ENCODE measurements at regions not wholly inside any gene's neighbourhood (a gene's known extent, or its start where the extent isn't known, plus 50 kb on each side); places are given as distances from the start of the nearest gene placed in this dataset.

DNA sequence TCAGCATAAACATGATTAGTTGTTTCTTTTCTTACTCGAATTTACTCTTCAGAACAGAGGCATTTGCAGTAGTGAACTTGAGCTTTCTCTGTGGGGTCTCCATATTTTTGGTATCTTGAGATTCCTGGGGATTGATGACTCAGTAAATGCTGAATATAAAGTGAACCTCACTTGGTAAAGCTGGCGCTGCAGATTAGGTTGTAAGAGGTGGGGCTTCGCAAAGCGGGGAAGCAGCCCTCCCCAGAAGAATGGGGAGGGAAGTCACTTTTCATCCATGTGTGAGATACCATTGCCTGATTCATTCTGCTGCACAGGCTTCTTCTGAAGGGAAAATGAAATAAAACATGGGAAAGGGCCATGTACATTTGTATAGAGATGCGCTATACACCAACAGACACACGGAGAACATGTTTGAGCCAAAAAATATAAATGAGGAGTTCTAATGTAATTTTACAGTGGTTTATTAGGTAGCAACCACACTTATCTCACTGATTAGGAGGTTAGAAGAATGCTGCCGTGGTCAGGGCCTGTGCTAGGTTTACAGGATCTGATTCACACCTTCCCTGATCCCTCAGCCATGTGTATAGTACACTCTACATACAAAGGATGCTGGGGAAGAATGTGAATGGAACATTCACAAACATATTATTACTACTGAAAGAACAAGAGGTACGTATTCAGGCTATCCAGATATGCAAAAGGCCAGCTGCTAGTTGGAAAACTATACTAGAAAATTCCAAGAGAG, 63.5 kb downstream of the DNTTIP2 start:
- in situ Hi-C loops (cut with MboI; ENCODE audit: low pct_unique_long_range_greater_than_20kb, low sequenced_read_pairs), result loop anchor here (25.0 kb wide), 1 partner anchor 178 kb away; no protein-coding TSS in a partner anchor

DNA sequence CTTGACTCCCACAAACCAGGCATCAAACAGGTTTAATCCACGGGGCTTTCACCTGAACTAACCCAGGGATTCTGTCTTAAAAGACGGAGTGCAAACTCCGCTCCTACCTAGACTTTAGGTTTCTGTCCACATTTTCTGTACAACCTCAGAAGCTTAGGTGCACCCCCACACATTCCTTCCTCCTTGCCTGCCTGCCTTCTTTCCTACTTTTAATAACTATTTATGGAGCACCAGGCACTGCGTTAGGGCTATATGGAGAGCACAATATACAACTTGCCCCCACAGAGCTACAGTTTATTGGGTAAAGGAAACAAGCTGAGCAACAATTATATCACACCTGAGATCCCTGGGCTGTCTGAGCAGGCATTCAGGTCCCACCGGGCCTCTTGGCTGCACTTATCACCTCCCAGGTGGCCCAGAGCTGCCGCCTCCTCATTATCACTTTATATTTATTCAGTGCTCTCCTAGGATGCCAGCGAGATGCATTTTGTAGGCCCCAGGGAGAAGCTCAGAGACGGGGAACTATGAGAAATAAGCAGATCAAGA, 64.1 kb downstream of the DNTTIP2 start:
- in situ Hi-C loops (cut with MboI; ENCODE audit: low pct_unique_long_range_greater_than_20kb, low sequenced_read_pairs), result loop anchor here (25.0 kb wide), 1 partner anchor 178 kb away; no protein-coding TSS in a partner anchor
- no peak for DNase-seq

More for the DNA sequence above, 63.5 kb downstream of the DNTTIP2 start:
- no peak for DNase-seq

DNA sequence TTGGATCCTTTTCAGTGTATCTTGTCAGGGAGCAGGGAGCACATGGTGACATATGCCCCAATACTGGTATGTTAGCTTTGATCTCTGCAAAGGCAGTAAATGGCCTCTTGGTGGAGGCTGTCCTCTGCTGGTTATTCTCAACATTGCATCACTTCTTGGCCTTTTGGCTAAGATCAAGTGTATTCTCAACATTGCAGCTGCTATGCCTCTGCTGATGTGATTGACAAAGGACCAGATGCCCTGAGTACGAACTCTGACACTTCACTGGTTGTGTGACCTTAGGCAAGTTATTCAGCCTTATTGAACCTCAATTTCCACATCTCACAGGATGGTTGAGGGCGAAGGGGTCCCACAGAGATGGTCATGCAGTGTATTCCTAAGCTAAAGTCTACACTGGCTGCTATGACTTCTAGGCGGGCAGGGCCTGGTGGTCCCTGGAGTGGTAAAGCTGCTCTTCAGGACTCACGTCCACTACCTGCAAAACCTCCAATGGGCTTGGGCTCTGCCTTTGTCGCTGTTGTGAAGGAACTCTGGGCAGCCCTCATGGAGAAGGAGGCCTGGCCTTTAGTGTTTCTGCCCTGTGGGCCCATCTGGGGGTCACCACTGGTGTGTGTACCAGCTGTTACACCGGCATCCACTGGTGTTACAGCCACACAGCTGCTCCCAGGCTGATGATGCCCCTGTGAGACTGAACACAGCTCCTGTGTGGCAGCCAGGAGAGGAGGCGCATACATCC, 64.8 kb downstream of the DNTTIP2 start:
- DNase-seq, result peak; percentile 81
- in situ Hi-C loops (cut with MboI; ENCODE audit: low pct_unique_long_range_greater_than_20kb, low sequenced_read_pairs), result loop anchor here (25.0 kb wide), 1 partner anchor 177 kb away; no protein-coding TSS in a partner anchor

DNA sequence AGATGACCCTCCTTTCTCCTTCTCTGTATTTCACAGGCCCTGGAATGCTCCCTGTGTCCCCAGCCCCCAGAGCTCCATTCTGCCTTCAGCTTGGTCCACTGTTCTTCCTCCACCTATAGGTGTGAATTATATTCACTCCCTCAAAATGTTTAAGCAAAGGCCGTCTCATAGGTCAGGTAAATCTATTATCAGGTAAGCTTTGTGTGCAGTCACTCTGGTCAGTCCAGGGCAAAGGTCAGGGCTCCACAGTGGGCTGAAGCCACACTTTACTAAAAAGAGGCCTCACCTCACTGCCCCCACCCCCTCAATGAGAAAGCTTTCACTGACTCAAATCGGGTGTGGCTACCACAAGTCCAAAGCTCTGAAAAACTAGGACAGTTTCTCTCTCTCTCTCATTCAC, 65.9 kb downstream of the DNTTIP2 start:
- in situ Hi-C loops (cut with MboI; ENCODE audit: low pct_unique_long_range_greater_than_20kb, low sequenced_read_pairs), result loop anchor here (25.0 kb wide), 1 partner anchor 176 kb away; no protein-coding TSS in a partner anchor
- no peak for DNase-seq

DNA sequence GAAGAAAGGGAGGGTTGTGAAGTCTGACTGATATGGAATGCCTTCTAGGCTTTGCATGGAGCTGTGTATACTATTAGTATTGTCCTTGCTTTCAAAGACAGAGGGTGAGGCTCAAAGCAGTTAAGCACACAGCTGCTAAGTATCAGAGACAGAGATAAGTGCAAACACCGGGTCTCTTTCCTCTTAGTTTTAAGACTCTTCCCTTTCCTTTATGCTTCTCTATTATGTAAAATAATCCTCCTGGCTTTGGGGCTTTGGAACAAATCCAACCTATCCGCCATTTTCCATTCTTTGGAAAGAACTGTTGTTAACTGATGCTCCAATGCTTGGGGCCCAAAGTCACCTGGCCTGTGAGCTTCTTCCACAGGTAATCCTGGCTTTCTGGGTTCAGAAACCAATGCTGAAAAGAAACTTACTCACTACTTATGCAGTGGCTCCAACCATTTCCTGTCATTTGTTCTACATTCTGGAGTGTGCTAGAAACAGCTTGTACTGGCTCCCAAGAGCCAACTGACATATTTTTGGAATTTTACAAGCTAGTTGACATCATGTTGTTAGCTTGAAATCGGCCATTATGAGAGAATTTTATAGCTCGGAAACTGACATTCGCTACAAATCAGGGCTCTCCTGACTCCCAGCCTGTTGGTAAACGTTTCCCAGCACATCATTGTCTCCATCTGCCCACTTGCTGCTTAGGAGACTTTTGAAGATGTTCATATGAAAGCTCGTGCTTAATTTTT, 67.5 kb downstream of the DNTTIP2 start:
- in situ Hi-C loops (cut with MboI; ENCODE audit: low pct_unique_long_range_greater_than_20kb, low sequenced_read_pairs), result loop anchor here (25.0 kb wide), 1 partner anchor 174 kb away; no protein-coding TSS in a partner anchor
- no peak for DNase-seq

DNA sequence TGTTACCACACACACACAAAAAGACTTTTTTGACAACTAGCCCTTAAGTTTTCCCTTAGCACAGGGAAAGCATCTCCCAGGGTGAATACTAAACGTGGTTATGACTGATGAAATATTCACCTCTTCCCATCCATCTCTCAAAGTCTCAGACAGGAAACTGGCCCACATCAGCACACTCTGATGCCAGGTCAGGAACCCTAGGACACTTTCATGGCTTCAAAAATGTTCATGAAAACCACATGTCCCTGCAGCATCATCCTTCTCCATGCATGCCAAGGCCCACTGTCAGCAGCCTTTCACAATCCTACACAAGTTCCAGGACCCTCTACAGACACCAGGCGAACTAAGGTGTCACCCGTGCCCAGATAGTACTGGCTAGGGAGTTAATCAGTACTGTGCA, 68.7 kb downstream of the DNTTIP2 start:
- in situ Hi-C loops (cut with MboI; ENCODE audit: low pct_unique_long_range_greater_than_20kb, low sequenced_read_pairs), result loop anchor here (25.0 kb wide), 1 partner anchor 173 kb away; no protein-coding TSS in a partner anchor
- no peak for DNase-seq

DNA sequence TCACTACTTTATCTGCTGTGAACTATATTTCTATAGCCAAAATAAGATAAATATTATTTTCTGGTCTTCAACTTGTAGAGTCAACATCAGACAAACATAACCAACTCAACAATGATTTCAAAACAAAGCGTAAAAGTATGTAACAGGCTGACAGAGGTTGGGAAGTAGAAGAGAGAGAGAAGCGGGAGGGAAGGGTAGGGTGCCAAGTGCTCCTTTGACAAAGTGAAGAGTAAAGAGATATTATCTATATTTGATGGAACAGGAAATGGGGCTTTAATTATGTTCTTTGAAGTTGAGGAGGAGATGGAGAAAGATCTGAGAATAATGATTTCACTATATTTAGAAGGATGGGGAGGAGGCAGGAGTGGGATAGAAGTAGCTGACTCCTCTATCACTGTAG, 70.1 kb downstream of the DNTTIP2 start:
- in situ Hi-C loops (cut with MboI; ENCODE audit: low pct_unique_long_range_greater_than_20kb, low sequenced_read_pairs), result loop anchor here (25.0 kb wide), 1 partner anchor 172 kb away; no protein-coding TSS in a partner anchor
- DNase-seq, result no peak

DNA sequence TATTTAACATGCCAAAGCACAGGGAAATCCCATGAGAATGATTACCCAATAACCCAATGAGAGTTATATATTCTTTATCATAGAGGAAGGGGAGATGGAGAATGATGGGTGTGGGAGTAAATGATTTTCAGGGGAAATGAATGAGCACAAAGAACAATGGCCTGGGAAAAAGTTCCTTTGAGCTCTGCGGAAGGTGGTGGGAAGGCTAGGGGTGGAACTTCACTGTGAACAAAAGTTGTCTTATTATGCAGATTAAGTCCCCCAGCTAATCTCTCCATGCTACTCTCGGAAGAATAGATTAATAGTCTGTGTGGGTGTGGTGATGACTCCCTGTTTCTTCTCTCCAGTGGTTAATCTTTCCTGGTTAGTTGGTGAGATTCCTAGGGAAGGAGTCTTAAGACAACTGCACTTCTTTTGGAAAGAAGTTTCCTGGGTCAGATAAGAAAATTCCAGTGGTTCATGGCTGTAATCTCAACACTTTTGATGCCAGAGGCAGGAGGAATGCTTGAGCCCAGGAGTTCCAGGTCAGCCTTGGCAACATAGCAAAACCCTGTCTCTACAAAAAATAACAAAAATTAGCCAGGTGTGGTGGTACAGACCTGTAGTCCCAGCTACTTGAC, 71.6 kb downstream of the DNTTIP2 start:
- DNase-seq, result no peak
- in situ Hi-C loops (cut with MboI; ENCODE audit: low pct_unique_long_range_greater_than_20kb, low sequenced_read_pairs), result loop anchor here (25.0 kb wide), 1 partner anchor 170 kb away; no protein-coding TSS in a partner anchor

DNA sequence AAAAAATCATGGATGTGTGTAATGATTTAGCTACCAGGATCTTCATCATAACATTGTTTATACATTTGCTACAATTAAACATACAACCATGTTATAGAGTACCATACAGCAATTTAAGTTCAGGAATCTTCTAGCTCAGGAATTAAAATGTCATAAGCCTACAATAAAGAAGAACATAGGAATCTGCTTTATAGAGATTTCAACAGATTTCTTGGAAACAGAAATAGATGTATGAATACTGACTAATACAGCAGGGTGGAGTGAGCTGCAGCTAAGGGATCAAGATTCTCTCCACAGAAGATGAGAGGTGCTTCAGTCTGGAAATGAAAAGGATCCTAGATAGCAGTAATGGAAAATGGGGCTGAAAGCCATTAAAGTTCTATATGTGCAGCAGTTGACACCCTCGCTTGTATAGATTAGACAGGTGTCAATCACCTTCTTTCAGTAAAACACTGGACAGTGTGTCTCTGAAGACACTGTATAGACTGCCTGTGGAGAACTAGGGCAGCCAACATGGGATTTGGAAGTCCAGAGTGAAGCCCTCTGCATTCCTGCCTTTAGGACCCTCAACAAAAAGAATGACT, 73.9 kb downstream of the DNTTIP2 start:
- no peak for DNase-seq
- in situ Hi-C loops (cut with MboI; ENCODE audit: low pct_unique_long_range_greater_than_20kb, low sequenced_read_pairs), result loop anchor here (25.0 kb wide), 1 partner anchor 168 kb away; no protein-coding TSS in a partner anchor

DNA sequence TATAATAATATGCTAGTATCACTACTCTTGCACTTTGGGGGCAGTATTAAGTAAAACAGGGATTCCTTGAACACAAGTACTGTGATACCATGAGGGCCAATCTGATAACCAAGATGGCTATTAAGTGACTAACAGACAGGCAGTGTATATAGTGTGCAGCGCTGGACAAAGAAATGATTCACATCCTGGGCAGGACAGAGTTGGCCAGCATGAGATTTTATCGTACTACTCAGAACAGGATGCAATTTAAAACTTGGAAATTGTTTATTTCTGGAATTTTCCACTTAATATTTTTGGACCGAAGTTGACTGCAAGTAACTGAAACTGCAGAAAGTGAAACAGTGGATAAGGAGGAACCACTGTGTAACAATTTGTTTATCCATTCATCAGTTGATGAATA, 74.6 kb downstream of the DNTTIP2 start:
- in situ Hi-C loops (cut with MboI; ENCODE audit: low pct_unique_long_range_greater_than_20kb, low sequenced_read_pairs), result loop anchor here (25.0 kb wide), 1 partner anchor 167 kb away; no protein-coding TSS in a partner anchor

DNA sequence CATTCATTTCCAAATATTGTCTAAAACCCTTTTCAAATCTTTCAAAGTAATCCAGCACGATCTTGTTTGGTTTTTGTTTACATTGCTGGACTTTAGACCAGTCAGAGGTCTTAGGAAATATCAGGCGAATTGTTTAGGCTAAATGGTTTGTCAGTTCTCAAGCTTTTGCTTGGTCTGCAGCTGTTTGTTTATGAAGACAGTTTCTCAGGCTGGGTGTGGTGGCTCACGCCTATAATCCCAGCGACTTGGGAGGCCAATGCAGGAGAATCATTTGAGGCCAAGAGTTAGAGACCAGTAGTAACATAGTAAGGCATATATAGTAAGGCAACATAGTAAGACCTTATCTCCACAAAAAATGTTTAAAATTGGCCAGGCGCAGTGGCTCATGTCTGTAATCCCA, 77.5 kb downstream of the DNTTIP2 start:
- in situ Hi-C loops (cut with MboI; ENCODE audit: low pct_unique_long_range_greater_than_20kb, low sequenced_read_pairs), result loop anchor here (25.0 kb wide), 1 partner anchor 164 kb away; no protein-coding TSS in a partner anchor
- DNase-seq, result no peak

More for the DNA sequence above, 74.6 kb downstream of the DNTTIP2 start:
- no peak for DNase-seq

DNA sequence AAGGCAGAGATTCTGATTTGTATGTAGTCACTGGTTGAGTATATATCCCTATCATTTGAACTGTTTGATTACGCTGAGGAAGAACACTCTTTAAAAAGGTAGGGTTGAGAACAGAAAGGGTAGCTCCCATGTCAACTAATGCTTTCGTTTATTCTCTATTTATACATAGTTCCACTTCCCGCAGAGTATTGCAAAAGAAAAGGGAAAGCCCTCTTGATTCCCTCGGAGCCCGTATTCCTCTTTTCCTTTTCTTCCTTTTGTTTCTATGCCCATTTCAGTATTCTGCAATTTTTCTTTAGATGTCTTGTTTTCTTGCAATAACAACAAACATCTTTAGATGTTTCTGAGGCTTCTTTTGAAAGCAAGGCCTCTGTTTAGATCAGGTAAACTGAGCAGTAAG, 78.2 kb downstream of the DNTTIP2 start:
- no peak for DNase-seq
- in situ Hi-C loops (cut with MboI; ENCODE audit: low pct_unique_long_range_greater_than_20kb, low sequenced_read_pairs), result loop anchor here (25.0 kb wide), 1 partner anchor 164 kb away; no protein-coding TSS in a partner anchor

DNA sequence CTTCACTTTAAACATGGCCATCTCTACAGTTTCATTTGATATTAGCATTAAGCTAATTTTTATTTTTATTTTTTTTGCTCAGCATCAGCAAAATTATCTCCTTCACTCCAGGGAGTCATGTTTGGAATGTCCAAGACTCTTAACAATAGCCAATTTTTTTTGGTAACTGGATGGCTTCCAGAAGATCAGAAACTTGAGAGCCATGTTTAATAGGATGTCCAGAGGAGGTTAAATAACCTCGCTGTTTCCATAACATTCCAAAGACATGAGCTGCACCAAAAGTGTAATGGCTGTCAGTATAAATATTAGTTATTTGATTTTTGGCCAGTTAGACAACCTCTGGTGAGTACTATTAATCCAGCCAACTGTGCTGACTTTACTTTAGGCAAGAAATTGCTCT, 80.7 kb downstream of the DNTTIP2 start:
- no peak for DNase-seq
- in situ Hi-C loops (cut with MboI; ENCODE audit: low pct_unique_long_range_greater_than_20kb, low sequenced_read_pairs), result no loop called here

DNA sequence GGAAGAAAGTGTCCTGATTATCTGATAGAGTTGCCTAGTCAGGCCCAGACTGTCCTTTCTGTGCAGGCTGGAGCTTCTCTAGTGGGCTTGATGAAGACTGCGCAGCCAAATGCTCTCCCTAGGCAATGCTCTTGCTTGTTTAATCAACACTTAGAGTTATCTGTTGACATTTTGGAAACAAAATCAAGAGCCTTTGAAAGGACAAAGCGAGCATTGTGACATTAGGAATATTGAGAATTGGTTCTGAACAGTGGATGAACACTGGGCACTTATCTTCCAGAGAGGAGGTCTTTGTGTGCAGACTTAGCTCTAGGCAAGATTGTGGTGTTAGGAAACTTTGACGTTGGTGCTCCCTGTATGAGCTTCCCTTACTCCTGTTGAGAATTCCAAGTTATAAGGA, 94.5 kb downstream of the DNTTIP2 start:
- in situ Hi-C loops (cut with MboI; ENCODE audit: low pct_unique_long_range_greater_than_20kb, low sequenced_read_pairs), result no loop called here
- DNase-seq, result no peak

DNA sequence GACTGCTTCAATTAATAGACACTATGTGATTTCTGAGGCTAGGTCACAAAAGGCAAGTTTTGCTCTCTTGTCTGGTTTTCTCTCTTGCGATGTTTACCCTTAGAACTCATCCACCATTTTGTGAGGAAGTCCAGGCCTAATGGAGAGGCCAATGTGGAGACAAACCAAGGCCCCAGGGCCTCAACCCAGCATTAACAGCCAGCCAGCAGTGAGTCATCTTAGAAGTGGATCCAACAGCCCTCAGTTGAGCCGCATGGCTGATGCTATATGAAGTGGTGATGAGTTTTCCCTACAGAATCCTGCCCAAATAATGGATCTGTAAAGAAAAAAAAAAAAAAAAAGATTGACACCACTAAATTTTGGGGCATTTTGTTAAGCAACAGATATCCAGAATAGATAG, 95.1 kb downstream of the DNTTIP2 start:
- in situ Hi-C loops (cut with MboI; ENCODE audit: low pct_unique_long_range_greater_than_20kb, low sequenced_read_pairs), result no loop called here
- no peak for DNase-seq

DNA sequence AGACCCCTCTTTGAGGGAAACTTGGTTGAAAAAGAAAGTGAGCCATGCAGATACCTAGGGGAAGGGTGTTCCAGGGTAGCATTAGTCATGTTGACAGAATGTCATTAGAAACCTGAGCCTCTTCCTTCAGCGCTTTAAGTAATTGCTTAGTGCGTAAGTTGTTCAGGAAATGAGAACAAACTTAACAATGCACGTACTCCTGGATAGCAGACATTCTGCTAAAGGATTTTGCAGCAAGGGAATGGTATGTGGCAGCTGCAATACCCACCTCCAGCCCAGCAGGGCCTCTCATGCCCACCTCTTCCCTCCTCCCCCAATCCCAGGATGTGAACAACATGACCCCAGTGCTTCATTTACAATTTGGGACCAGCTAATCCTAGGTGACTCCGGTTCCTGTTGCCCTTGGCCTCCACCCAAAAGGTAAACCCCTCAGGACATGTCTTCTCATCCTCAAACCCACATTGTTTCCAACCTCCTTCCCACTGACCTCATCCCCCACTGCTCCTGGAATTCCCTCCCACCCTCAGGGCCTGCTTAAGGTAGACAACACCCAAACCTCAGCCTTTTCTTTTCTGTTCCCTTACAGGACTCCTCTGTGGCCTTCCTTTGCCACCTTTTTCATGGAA, 98.0 kb upstream of the BCAR3 start:
- in situ Hi-C loops (cut with MboI; ENCODE audit: low pct_unique_long_range_greater_than_20kb, low sequenced_read_pairs), result no loop called here
- no peak for DNase-seq

DNA sequence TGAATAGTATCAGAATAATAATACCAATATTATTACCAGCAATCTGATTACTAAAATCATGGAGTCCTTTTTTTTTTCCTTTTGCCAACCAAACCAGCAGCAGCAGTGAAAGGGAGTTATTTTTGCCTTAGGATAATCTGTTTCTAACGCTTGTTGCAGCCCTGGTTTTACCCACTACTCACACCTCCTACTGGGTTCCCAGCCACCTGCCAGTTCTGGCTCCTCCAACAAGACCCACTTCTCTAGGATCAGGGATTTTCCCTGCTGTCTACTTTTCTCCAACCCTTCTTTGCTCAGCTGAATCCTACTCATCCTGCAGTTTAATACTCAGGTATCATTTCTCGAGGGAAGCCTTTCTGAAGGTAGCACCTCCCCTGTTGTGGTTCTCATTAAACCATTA, 96.8 kb upstream of the BCAR3 start:
- DNase-seq, result no peak
- in situ Hi-C loops (cut with MboI; ENCODE audit: low pct_unique_long_range_greater_than_20kb, low sequenced_read_pairs), result no loop called here

DNA sequence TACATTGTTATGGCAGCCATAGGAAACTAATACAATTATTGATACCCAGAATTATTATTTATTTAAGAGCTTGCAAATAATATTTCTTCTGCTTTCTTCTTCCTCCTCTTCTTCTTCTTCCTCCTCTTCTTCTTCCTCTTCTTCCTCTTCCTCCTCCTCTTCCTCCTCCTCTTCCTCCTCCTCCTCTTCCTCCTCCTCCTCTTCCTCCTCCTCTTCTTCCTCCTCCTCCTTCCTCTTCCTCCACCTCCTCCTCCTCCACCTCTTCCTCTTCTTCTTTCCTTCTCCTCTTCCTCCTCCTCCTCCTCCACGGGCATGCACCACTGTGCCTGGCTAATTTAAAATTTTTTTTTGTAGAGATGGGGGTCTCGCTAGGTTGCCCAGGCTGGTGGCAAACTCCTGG, 95.6 kb upstream of the BCAR3 start:
- in situ Hi-C loops (cut with MboI; ENCODE audit: low pct_unique_long_range_greater_than_20kb, low sequenced_read_pairs), result no loop called here
- DNase-seq, result no peak
